GM06990 (cell line): ENCODE measurements at regions not wholly inside any gene's neighbourhood (a gene's known extent, or its start where the extent isn't known, plus 50 kb on each side); places are given as distances from the start of the nearest gene placed in this dataset.

Experiments
- DNase-seq: peaks from one replicate; pipeline ENCODE4 v3.0.0-alpha.2; 2011; ENCODE audit not compliant: insufficient read length; ENCODE audit errors: extremely low read depth
- H3K27me3 ChIP-seq: replicated peaks from 2 replicates; pipeline ENCODE4 v1.6.0; 2011; ENCODE audit warnings: low read length; ENCODE audit not compliant: control insufficient read depth, insufficient read depth
- H3K36me3 ChIP-seq: 2 replicates; pipeline ENCODE4 v1.5.1; 2011; ENCODE audit warnings: low read length; ENCODE audit not compliant: control insufficient read depth, insufficient read depth
- H3K4me3 ChIP-seq: replicated peaks from 2 replicates; pipeline ENCODE4 v1.5.1; 2011; ENCODE audit warnings: low read depth, mild to moderate bottlenecking, control low read depth, low read length
- TF ChIP-seq, protein P1 (sequence below): IDR thresholded peaks from 2 replicates; pipeline ENCODE4 v1.5.1; 2011; ENCODE audit warnings: low read length, control low read depth, mild to moderate bottlenecking, inconsistent platforms; ENCODE audit not compliant: insufficient read depth, poor library complexity, severe bottlenecking

DNA sequence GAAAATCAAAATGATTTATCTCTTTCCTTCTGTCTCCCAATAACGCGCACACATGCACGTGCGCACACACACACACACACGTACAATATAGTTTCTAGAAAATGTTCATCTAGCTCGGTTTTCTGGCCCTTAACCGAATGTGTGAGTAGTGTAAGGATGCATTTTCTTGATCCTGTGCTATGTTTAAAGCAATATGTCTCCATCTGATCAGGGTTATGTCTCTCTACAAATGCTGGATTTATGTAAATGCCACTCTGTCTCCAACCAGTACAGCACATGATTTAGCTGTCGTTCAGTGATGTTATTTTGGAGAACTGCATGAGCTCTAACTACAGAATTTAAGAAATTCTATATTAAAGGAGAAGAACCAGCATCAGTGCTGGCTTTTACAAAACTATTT is 198.0 kb downstream of the TJP1 start:
- Histone ChIP-seq H3K4me3 (no peak overlapping the region), H3K27me3 (no peaks in the 10 kb centered on the region), H3K36me3 (no peaks in the 10 kb centered on the region)
- DNase-seq: no peak
- TF ChIP-seq, protein P1, sequence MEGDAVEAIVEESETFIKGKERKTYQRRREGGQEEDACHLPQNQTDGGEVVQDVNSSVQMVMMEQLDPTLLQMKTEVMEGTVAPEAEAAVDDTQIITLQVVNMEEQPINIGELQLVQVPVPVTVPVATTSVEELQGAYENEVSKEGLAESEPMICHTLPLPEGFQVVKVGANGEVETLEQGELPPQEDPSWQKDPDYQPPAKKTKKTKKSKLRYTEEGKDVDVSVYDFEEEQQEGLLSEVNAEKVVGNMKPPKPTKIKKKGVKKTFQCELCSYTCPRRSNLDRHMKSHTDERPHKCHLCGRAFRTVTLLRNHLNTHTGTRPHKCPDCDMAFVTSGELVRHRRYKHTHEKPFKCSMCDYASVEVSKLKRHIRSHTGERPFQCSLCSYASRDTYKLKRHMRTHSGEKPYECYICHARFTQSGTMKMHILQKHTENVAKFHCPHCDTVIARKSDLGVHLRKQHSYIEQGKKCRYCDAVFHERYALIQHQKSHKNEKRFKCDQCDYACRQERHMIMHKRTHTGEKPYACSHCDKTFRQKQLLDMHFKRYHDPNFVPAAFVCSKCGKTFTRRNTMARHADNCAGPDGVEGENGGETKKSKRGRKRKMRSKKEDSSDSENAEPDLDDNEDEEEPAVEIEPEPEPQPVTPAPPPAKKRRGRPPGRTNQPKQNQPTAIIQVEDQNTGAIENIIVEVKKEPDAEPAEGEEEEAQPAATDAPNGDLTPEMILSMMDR: no peak

DNA sequence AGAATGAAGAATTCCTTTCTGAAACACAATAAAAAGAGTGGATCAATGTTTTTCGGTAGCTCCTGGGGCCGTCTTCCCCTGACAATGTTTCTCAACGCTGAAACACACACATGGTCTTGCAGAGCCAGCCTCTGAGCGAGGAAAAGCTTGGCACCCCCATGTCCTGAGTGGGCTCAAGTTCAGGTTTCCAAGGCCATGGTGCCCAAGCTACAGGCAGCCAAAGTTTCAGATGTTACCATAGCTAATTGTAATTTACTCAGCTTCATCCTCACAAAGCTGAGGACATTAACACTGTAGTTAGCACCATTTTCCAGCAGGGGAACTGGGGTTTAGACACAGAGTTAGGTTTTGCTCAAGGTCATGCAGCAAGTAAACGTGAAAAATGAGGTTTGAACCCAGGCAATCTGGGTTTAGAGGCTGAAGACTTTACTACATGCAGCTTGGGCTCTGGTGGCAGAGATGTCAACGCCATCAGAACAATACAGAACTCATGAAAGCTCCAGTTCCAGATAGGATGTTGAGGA is 199.1 kb downstream of the TJP1 start:
- H3K36me3 ChIP-seq: no peaks in the 10 kb centered on the region
- DNase-seq: no peak
- no peak overlapping the region for H3K4me3 ChIP-seq
- H3K27me3 ChIP-seq: no peaks in the 10 kb centered on the region
- TF ChIP-seq, protein P1: no peak

DNA sequence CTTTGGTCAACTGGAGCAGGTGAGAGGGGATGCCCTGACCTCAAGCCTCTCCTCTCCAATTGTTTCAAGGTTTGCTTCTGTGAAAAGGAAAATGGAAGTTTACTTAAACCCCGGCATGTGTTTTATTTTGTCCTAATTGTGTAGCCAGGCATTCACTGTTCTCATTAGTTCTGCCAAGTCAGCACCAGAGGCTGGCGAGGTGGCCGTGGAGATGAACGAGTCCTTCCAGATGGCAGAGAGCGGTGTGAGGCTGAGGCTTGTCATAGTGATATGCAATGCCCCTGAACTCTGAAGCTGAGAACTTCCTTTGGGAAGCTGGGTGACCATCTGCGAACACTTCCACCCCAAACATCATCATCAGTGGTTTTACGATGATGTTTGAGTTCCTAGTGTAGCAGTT is 199.6 kb downstream of the TJP1 start:
- Histone ChIP-seq H3K4me3 (no peak overlapping the region), H3K36me3 (no peaks in the 10 kb centered on the region), H3K27me3 (no peaks in the 10 kb centered on the region)
- TF ChIP-seq, protein P1: no peak
- no peak for DNase-seq

DNA sequence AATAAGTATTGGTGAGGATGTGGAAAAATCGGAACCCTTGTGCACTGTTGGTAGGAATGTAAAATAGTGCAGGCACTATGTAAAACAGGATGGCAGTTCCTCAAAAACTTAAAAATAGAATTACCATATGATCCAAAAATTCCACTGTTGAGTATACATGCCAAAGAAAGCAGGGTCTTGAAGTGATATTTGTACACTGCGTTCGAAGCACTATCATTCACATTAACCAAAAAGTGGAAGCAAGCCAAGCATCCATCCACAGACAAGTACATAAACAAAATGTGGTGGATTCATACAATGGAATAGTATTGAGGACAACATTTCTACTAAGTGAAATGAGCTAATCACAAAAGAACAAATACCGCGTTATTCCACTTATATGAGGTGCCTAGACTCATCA is 200.7 kb downstream of the TJP1 start:
- Histone ChIP-seq H3K27me3 (no peaks in the 10 kb centered on the region), H3K36me3 (no peaks in the 10 kb centered on the region), H3K4me3 (no peak overlapping the region)
- DNase-seq: no peak
- TF ChIP-seq, protein P1: no peak

DNA sequence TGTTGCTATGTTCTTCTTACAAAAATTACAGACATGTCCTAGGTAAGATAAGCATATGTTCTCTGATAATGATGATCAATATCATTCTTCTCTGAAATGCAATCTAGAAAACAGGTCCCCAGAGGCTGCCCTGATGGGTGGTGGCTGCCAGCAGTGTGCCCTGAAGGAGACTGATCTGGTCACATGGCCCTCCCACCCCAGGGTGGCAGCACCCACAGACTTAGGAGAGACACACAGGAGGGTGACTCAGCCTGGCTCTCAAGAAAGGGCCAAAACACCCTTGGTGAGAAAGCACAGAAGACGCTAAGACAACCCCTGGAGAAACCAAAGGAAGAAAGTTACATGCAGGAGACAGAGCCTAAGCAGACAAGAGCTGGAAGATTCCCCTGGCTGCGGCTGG is 203.7 kb downstream of the TJP1 start:
- no peak overlapping the region for H3K4me3 ChIP-seq
- DNase-seq: no peak
- H3K36me3 ChIP-seq: no peaks in the 10 kb centered on the region
- TF ChIP-seq, protein P1: no peak
- no peaks in the 10 kb centered on the region for H3K27me3 ChIP-seq

DNA sequence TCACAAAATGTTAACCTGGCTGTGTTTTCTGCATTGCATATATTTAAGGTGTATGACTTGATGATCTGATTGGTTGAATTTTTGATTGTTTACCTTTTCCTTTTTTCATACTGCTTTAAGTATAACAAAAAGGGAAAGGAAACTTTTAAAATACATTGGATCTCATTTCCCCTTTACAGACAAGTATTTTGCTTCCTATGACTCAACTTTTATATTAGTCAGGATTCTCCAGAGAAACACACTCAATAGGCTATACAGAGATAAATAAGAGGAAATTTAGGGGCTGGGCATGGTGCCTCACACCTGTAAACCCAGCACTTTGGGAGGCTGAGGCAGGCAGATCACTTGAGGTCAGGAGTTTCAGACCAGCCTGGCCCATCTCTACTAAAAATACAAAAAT is 205.8 kb downstream of the TJP1 start:
- TF ChIP-seq, protein P1: no peak
- no peaks in the 10 kb centered on the region for H3K27me3 ChIP-seq
- no peak overlapping the region for H3K4me3 ChIP-seq
- H3K36me3 ChIP-seq: no peaks in the 10 kb centered on the region
- no peak for DNase-seq
